AG09319 (cell line): ENCODE measurements at regions not wholly inside any gene's neighbourhood (a gene's known extent, or its start where the extent isn't known, plus 50 kb on each side); places are given as distances from the start of the nearest gene placed in this dataset.

Source experiments
- DNase-seq: peaks from one replicate; pipeline ENCODE4 v3.0.0-alpha.2; 2010; ENCODE audit warnings: low read depth; ENCODE audit errors: extremely low read depth
- CTCF ChIP-seq: IDR thresholded peaks from 2 replicates; pipeline ENCODE4 v1.5.1; 2011; ENCODE audit warnings: low read depth, mild to moderate bottlenecking, inconsistent platforms, low read length, moderate library complexity

GRCh38 chr1:30536530-30536929, 186.9 kb downstream of the MATN1 start:
- TF ChIP-seq CTCF = no peak
- DNase-seq = no peak

GRCh38 chr1:30535595-30536325, 187.6 kb downstream of the MATN1 start:
- no peak for TF ChIP-seq CTCF
- no peak for DNase-seq

- TF ChIP-seq CTCF = no peak
- DNase-seq = no peak
Observed at GRCh38 chr1:30534551-30534940, 188.8 kb downstream of the MATN1 start.

GRCh38 chr1:30533796-30534550, 189.4 kb downstream of the MATN1 start:
- no peak for TF ChIP-seq CTCF
- DNase-seq = no peak

- no peak for DNase-seq
- TF ChIP-seq CTCF = no peak
Observed at GRCh38 chr1:30533141-30533540, 190.2 kb downstream of the MATN1 start.

- no peak for TF ChIP-seq CTCF
- DNase-seq = no peak
Observed at GRCh38 chr1:30532621-30533020, 190.8 kb downstream of the MATN1 start.

- DNase-seq = no peak
- TF ChIP-seq CTCF = no peak
Observed at GRCh38 chr1:30527511-30528140, 195.8 kb downstream of the MATN1 start.
